H7 (cell line): ENCODE measurements at regions not wholly inside any gene's neighbourhood (a gene's known extent, or its start where the extent isn't known, plus 50 kb on each side); places are given as distances from the start of the nearest gene placed in this dataset.

Experiments
- DNase-seq: peaks from one replicate; pipeline ENCODE4 v3.0.0; 2012
- H3K27me3 ChIP-seq: 2 replicates; pipeline ENCODE4 v1.6.0; 2011; ENCODE audit warnings: mild to moderate bottlenecking, low read length; ENCODE audit not compliant: control insufficient read depth, insufficient read depth
- H3K36me3 ChIP-seq: replicated peaks from 2 replicates; pipeline ENCODE4 v1.5.1; 2011; ENCODE audit warnings: low read length; ENCODE audit not compliant: control insufficient read depth, insufficient read depth
- H3K4me3 ChIP-seq: 2 replicates; pipeline ENCODE4 v1.5.1; 2011; ENCODE audit warnings: low read depth, mild to moderate bottlenecking, control low read depth, low read length, moderate library complexity; ENCODE audit not compliant: insufficient read depth

GRCh38 chr6:26149240-26149639 is 62.0 kb downstream of the HFE start:
- no peaks in the 10 kb centered on the region for H3K27me3 ChIP-seq
- no peak for DNase-seq
- H3K36me3 ChIP-seq, result no peaks in the 10 kb centered on the region
- no peak overlapping the region for H3K4me3 ChIP-seq

GRCh38 chr6:26152226-26153101 is 65.2 kb downstream of the HFE start:
- H3K27me3 ChIP-seq, result no peaks in the 10 kb centered on the region
- no peak overlapping the region for H3K4me3 ChIP-seq
- no peaks in the 10 kb centered on the region for H3K36me3 ChIP-seq
- no peak for DNase-seq

DNA sequence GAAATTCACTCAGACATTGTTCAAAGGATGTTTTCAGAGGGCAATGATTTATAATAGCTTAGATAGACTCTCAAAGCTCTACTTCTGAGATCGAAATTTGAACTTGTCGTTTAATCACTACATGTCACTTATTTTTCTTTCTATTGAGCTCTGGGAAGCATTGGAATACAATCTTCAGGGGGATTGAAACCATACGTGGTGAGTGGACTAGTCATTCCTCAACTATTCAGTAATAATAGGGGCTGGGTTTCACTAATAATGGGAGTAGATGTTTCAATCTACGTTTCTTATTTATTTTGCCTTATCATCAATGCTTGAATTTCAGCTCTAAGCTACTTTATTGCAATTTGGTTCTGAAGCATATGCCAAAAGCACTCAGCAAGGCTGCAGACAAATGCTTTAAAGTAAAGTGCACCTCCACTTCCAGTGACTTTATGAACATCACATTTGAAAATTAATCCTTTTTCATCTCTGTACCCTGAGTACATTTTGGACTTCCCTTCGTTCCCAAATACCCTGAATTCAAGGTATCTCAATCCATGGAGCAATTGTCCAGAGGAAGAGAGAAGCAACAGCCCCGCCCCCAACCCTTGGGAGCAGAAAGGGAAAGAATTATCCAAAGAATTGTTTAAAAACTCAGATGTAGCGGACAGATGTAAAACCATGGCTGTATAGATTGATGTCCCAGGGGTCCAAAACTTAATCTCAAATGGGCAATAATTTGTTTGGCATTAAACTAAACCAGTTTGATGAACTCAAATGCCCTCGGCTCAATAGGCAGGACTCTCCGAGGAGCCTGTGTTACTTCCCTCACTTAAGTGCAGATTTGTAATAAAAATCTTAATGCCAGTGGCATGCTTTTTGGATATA is 68.1 kb downstream of the HFE start:
- DNase-seq, result peak; percentile 54
- no peaks in the 10 kb centered on the region for H3K36me3 ChIP-seq
- H3K27me3 ChIP-seq, result no peaks in the 10 kb centered on the region
- peak overlapping the region; percentile 23; the same call in 1 of the 2 replicates for H3K4me3 ChIP-seq

- DNase-seq, result peak; percentile 93
- Histone ChIP-seq H3K27me3 (no peaks in the 10 kb centered on the region), H3K36me3 (no peaks in the 10 kb centered on the region), H3K4me3 (peak overlapping the region; percentile 90)
Observed at GRCh38 chr6:26156105-26156849, 69.0 kb downstream of the HFE start.

GRCh38 chr6:26156850-26157250 is 69.6 kb downstream of the HFE start:
- H3K27me3 ChIP-seq, result no peaks in the 10 kb centered on the region
- peak overlapping the region; percentile 90 for H3K4me3 ChIP-seq
- peak; percentile 73 for DNase-seq
- no peaks in the 10 kb centered on the region for H3K36me3 ChIP-seq

- DNase-seq, result peak; percentile 87
- Histone ChIP-seq H3K36me3 (no peaks in the 10 kb centered on the region), H3K27me3 (no peaks in the 10 kb centered on the region), H3K4me3 (peak overlapping the region; percentile 90)
Observed at GRCh38 chr6:26157251-26158075, 70.2 kb downstream of the HFE start.

GRCh38 chr6:26158076-26158580 is 70.9 kb downstream of the HFE start:
- Histone ChIP-seq H3K4me3 (peak overlapping the region; percentile 49), H3K27me3 (no peaks in the 10 kb centered on the region), H3K36me3 (no peaks in the 10 kb centered on the region)
- DNase-seq, result no peak

- Histone ChIP-seq H3K4me3 (peak overlapping the region; percentile 49), H3K27me3 (no peaks in the 10 kb centered on the region), H3K36me3 (no peaks in the 10 kb centered on the region)
- peak; percentile 29 for DNase-seq
Observed at GRCh38 chr6:26158581-26159356, 71.5 kb downstream of the HFE start.

- Histone ChIP-seq H3K27me3 (no peaks in the 10 kb centered on the region), H3K36me3 (no peaks in the 10 kb centered on the region), H3K4me3 (peak overlapping the region; percentile 49)
- DNase-seq, result peak; percentile 43
Observed at GRCh38 chr6:26159357-26160273, 72.4 kb downstream of the HFE start.

DNA sequence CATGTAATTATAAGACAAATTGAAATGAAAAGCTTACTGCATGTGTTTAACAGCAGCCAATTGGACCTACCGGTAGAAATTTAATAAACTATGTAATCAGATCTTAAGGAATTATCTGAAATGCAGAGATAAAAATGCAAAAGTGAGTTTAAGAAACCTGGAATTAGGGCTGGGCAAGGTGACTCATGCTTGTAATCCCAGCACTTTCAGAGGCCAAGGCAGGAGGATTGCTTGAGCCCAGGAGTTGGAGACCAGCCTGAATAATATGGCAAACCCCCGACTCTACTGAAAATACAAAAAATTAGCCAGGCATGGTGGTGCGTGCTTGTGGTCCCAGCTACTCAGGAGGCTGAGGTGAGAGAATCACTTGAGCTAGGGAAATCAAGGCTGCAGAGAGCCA is 74.1 kb downstream of the HFE start:
- Histone ChIP-seq H3K4me3 (no peak overlapping the region), H3K27me3 (no peaks in the 10 kb centered on the region), H3K36me3 (no peaks in the 10 kb centered on the region)
- DNase-seq, result no peak

DNA sequence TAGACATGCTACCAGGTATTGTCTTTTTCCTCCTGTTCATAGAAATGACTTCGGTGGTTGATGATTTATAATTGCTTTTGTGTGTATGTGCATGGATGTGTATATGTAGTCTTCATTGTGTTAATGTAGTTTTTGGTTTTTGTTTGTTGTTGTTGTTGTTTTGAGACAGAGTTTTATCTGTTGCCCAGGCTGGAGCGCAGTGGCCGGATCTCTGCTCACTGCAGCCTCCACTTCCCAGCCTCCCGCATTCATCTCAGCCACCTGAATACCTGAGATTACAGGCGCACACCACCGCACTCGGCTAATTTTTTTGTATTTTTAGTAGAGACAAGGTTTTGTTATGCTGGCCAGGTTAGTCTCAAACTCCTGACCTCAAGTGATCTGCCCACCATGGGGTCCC is 75.2 kb downstream of the HFE start:
- H3K4me3 ChIP-seq, result no peak overlapping the region
- no peaks in the 10 kb centered on the region for H3K36me3 ChIP-seq

DNA sequence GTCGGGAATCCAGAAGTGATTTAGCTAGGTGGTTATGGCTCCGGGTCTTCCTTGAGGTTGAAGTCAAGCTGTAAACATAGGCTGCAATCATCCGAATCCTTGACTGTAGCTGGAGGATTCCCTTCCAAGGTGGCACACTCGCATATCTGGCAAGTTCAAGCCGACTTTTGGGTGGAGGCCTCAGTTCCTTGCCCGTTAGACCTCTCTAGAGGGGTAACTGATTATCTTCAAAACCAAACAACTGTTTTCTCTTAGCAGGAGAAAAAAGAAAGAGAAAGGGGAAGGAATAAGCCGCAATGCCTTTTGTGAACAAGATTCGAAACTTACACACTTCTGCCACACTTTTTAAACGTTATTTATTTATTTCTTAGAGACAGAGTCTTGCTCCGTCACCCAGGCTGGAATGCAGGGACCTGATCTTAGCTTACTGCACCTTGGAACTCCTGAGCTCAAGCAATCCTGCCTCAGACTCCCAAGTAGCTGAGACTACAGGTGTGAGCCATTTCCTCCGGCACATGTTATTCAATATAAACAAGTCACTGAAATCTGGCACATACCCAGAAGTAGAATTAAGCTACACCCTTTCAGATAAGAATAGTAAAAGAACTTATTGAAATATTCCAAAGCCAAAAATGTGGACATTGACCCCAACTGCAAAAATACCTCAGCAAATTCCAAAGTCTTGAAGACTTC is 76.3 kb downstream of the HFE start:
- no peak overlapping the region for H3K4me3 ChIP-seq
- H3K36me3 ChIP-seq, result no peaks in the 10 kb centered on the region
- H3K27me3 ChIP-seq, result no peaks in the 10 kb centered on the region
- DNase-seq, result no peak

More for the DNA sequence above, 75.2 kb downstream of the HFE start:
- no peaks in the 10 kb centered on the region for H3K27me3 ChIP-seq
- no peak for DNase-seq
